ENCODE measurements at regions not wholly inside any gene's neighbourhood (a gene's known extent, or its start where the extent isn't known, plus 50 kb on each side); places are given as distances from the start of the nearest gene placed in this dataset.

DNA sequence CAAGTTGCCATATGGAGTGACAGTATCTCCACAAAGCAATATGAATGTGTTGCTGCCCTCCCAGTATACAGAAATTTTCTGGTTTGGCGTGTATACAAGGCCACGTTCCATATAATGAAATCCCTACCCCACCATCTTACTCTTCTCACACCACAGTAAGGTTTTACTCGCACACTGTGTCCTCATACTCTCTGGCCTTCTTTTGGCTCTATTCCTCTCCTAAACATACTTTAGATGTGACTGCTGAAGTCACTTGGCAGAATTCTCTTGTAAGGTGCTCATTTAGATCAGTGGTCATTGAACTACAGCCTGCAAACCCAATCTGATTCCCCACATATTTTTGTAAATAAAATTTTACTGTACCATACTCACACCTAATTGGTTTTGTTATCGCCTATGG lies 123.2 kb downstream of the RFPL4B start:
- Mint-ChIP-seq H3K4me3 (no peak overlapping the region), H3K9me3 (no peaks in the 10 kb centered on the region), H3K27me3 (ENCODE audit: insufficient read depth, low read depth, poor library complexity) (no peaks in the 10 kb centered on the region), H3K36me3 (ENCODE audit: low read depth) (no peaks in the 10 kb centered on the region), H3K4me1 (no peaks in the 10 kb centered on the region), H3K27ac (no peak overlapping the region)
- Histone ChIP-seq H3K27ac (ENCODE audit: low read depth) (no peak overlapping the region), H2AFZ (no peak overlapping the region), H3K36me3 (ENCODE audit: insufficient read depth) (no peaks in the 10 kb centered on the region), H3F3A (replicated peaks; ENCODE audit: low read depth) (no peaks in the 10 kb centered on the region), H4K20me1 (replicated peaks; ENCODE audit: insufficient read depth) (no peaks in the 10 kb centered on the region), H3K4me2 (no peak overlapping the region), H3K79me2 (replicated peaks; ENCODE audit: insufficient read depth) (no peaks in the 10 kb centered on the region), H3K27me3 (ENCODE audit: insufficient read depth) (no peaks in the 10 kb centered on the region), H3K4me1 (ENCODE audit: insufficient read depth) (no peaks in the 10 kb centered on the region), H3K4me3 (no peak overlapping the region), H3K9me2 (ENCODE audit: insufficient read depth) (no peaks in the 10 kb centered on the region)
- no peak for DNase-seq (ENCODE audit: low spot score)
- TF ChIP-seq EZH2 (IDR thresholded peaks at IDR 0.05; ENCODE audit: low read depth, unreplicated experiment) (no peak), CREB1 (CRISPR knock-in tag; IDR thresholded peaks at IDR 0.05; ENCODE audit: low read depth) (no peak)
- ATAC-seq: no peak

DNA sequence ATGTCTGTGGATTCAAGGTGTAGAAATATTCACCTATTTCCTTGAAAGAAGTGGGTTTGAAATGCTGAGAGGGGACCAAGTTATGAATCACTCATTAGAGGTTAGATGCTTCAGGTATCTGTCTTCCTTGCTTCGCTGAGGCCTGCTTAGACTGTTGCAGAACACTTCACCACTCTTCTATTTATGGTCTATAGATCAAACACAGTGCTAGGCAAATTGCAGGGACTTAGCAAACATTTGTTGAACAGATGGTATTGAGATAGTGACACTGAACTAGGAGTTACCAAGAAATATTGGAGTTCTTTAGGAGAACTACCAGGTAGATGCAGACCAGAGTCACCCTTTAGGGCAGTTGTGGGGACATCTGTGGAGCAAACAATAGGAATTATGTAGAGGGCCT lies 123.8 kb downstream of the RFPL4B start:
- TF ChIP-seq JUNB (IDR thresholded peaks at IDR 0.05; ENCODE audit: unreplicated experiment): no peak
- Histone ChIP-seq H3K79me2 (replicated peaks; ENCODE audit: insufficient read depth) (no peaks in the 10 kb centered on the region), H3K36me3 (ENCODE audit: insufficient read depth) (no peaks in the 10 kb centered on the region), H3K27me3 (ENCODE audit: insufficient read depth) (no peaks in the 10 kb centered on the region), H3K4me2 (no peak overlapping the region), H3K4me3 (no peak overlapping the region), H3K9me2 (ENCODE audit: insufficient read depth) (no peaks in the 10 kb centered on the region), H2AFZ (no peak overlapping the region), H3K4me1 (ENCODE audit: insufficient read depth) (no peaks in the 10 kb centered on the region), H4K20me1 (replicated peaks; ENCODE audit: insufficient read depth) (no peaks in the 10 kb centered on the region), H3K27ac (ENCODE audit: low read depth) (no peak overlapping the region), H3F3A (replicated peaks; ENCODE audit: low read depth) (no peaks in the 10 kb centered on the region)
- Mint-ChIP-seq H3K36me3 (ENCODE audit: low read depth) (no peaks in the 10 kb centered on the region), H3K27ac (no peak overlapping the region), H3K27me3 (ENCODE audit: insufficient read depth, low read depth, poor library complexity) (no peaks in the 10 kb centered on the region), H3K9me3 (no peaks in the 10 kb centered on the region), H3K4me3 (no peak overlapping the region), H3K4me1 (no peaks in the 10 kb centered on the region)
- DNase-seq (ENCODE audit: low spot score): no peak
- no peak for ATAC-seq

DNA sequence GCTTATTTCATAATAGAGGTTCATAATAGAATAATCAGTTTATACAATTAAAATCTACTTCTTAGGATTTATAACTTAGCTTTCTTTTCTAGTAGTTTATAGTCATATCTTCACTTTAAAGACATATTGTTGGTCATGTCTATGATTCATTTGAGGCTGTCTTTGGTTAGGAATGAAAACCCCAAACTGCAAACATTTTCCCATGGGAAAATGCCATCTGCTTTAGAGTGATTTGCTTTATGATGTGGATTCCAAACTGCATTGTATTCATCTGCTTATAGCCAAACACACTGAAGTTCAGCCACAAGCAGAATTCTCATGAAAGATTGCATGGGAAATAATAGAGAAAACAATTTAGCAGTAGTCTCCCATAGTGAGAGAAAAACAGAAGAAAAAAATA lies 128.0 kb downstream of the RFPL4B start:
- Histone ChIP-seq H3K79me2 (replicated peaks; ENCODE audit: insufficient read depth) (no peaks in the 10 kb centered on the region), H3K4me3 (no peak overlapping the region), H3K9me2 (ENCODE audit: insufficient read depth) (no peaks in the 10 kb centered on the region), H2AFZ (no peak overlapping the region), H3K27ac (ENCODE audit: low read depth) (no peak overlapping the region), H4K20me1 (replicated peaks; ENCODE audit: insufficient read depth) (no peaks in the 10 kb centered on the region), H3K36me3 (ENCODE audit: insufficient read depth) (no peaks in the 10 kb centered on the region), H3K4me2 (no peak overlapping the region), H3F3A (replicated peaks; ENCODE audit: low read depth) (no peaks in the 10 kb centered on the region), H3K27me3 (ENCODE audit: insufficient read depth) (no peaks in the 10 kb centered on the region), H3K4me1 (ENCODE audit: insufficient read depth) (no peaks in the 10 kb centered on the region)
- H3K4me1 Mint-ChIP-seq: no peaks in the 10 kb centered on the region
- TF ChIP-seq, protein P1, sequence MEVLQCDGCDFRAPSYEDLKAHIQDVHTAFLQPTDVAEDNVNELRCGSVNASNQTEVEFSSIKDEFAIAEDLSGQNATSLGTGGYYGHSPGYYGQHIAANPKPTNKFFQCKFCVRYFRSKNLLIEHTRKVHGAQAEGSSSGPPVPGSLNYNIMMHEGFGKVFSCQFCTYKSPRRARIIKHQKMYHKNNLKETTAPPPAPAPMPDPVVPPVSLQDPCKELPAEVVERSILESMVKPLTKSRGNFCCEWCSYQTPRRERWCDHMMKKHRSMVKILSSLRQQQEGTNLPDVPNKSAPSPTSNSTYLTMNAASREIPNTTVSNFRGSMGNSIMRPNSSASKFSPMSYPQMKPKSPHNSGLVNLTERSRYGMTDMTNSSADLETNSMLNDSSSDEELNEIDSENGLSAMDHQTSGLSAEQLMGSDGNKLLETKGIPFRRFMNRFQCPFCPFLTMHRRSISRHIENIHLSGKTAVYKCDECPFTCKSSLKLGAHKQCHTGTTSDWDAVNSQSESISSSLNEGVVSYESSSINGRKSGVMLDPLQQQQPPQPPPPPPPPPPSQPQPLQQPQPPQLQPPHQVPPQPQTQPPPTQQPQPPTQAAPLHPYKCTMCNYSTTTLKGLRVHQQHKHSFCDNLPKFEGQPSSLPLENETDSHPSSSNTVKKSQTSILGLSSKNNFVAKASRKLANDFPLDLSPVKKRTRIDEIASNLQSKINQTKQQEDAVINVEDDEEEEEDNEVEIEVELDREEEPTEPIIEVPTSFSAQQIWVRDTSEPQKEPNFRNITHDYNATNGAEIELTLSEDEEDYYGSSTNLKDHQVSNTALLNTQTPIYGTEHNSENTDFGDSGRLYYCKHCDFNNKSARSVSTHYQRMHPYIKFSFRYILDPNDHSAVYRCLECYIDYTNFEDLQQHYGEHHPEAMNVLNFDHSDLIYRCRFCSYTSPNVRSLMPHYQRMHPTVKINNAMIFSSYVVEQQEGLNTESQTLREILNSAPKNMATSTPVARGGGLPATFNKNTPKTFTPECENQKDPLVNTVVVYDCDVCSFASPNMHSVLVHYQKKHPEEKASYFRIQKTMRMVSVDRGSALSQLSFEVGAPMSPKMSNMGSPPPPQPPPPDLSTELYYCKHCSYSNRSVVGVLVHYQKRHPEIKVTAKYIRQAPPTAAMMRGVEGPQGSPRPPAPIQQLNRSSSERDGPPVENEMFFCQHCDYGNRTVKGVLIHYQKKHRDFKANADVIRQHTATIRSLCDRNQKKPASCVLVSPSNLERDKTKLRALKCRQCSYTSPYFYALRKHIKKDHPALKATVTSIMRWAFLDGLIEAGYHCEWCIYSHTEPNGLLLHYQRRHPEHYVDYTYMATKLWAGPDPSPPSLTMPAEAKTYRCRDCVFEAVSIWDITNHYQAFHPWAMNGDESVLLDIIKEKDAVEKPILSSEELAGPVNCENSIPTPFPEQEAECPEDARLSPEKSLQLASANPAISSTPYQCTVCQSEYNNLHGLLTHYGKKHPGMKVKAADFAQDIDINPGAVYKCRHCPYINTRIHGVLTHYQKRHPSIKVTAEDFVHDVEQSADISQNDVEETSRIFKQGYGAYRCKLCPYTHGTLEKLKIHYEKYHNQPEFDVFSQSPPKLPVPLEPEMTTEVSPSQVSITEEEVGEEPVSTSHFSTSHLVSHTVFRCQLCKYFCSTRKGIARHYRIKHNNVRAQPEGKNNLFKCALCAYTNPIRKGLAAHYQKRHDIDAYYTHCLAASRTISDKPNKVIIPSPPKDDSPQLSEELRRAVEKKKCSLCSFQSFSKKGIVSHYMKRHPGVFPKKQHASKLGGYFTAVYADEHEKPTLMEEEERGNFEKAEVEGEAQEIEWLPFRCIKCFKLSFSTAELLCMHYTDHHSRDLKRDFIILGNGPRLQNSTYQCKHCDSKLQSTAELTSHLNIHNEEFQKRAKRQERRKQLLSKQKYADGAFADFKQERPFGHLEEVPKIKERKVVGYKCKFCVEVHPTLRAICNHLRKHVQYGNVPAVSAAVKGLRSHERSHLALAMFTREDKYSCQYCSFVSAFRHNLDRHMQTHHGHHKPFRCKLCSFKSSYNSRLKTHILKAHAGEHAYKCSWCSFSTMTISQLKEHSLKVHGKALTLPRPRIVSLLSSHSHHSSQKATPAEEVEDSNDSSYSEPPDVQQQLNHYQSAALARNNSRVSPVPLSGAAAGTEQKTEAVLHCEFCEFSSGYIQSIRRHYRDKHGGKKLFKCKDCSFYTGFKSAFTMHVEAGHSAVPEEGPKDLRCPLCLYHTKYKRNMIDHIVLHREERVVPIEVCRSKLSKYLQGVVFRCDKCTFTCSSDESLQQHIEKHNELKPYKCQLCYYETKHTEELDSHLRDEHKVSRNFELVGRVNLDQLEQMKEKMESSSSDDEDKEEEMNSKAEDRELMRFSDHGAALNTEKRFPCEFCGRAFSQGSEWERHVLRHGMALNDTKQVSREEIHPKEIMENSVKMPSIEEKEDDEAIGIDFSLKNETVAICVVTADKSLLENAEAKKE (CRISPR knock-in tag; IDR thresholded peaks at IDR 0.05): no peak
- TF ChIP-seq, protein P2, sequence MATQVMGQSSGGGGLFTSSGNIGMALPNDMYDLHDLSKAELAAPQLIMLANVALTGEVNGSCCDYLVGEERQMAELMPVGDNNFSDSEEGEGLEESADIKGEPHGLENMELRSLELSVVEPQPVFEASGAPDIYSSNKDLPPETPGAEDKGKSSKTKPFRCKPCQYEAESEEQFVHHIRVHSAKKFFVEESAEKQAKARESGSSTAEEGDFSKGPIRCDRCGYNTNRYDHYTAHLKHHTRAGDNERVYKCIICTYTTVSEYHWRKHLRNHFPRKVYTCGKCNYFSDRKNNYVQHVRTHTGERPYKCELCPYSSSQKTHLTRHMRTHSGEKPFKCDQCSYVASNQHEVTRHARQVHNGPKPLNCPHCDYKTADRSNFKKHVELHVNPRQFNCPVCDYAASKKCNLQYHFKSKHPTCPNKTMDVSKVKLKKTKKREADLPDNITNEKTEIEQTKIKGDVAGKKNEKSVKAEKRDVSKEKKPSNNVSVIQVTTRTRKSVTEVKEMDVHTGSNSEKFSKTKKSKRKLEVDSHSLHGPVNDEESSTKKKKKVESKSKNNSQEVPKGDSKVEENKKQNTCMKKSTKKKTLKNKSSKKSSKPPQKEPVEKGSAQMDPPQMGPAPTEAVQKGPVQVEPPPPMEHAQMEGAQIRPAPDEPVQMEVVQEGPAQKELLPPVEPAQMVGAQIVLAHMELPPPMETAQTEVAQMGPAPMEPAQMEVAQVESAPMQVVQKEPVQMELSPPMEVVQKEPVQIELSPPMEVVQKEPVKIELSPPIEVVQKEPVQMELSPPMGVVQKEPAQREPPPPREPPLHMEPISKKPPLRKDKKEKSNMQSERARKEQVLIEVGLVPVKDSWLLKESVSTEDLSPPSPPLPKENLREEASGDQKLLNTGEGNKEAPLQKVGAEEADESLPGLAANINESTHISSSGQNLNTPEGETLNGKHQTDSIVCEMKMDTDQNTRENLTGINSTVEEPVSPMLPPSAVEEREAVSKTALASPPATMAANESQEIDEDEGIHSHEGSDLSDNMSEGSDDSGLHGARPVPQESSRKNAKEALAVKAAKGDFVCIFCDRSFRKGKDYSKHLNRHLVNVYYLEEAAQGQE (IDR thresholded peaks at IDR 0.05; ENCODE audit: unreplicated experiment): no peak
- H3K27me3 Mint-ChIP-seq (ENCODE audit: insufficient read depth, low read depth, poor library complexity): no peaks in the 10 kb centered on the region
- ATAC-seq: no peak
- DNase-seq (ENCODE audit: low spot score): no peak
- H3K27ac Mint-ChIP-seq: no peak overlapping the region
- H3K9me3 Mint-ChIP-seq: no peaks in the 10 kb centered on the region
- no peak overlapping the region for H3K4me3 Mint-ChIP-seq
- no peaks in the 10 kb centered on the region for H3K36me3 Mint-ChIP-seq (ENCODE audit: low read depth)
